GM18502 (cell line): ENCODE measurements at regions not wholly inside any gene's neighbourhood (a gene's known extent, or its start where the extent isn't known, plus 50 kb on each side); places are given as distances from the start of the nearest gene placed in this dataset.

Source experiments
- ATAC-seq: cut with Tn5 transposase; IDR thresholded peaks from one replicate; pipeline ENCODE4 v1.9.1; 2021; ENCODE audit warnings: mild to moderate bottlenecking; ENCODE audit not compliant: unreplicated experiment, poor library complexity

DNA sequence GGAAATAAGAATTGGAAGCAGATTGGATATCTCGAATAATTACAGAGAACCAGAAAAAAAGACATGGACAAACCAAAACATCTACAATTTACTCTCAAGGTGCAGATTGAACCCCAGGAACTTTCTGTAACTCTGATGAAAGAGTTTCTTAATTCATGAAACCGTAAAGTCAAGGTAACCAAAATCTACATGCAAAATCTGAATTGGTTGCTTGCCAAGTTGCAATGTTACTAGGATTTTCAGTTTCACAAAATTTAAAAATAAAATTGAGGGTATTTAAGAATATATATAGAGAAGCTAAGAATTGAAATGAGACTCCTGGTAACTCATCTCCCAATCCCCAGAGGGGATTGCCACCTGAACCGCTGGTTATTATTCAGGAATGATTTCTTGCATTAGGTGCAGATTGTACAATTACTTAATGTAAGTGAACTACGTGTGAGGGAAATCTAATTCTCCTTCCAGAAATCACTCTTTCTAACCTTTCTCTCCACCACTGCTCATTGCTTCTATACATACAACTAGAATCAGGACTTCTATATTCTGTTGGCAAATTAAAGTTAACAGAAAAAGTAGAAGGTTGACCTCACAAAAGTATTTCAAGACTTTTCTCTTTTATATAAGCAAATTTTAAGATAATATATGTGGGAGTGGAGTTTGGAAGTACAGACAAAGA lies 221.5 kb upstream of the NDST4 start:
- ATAC-seq, result peak; percentile 58

DNA sequence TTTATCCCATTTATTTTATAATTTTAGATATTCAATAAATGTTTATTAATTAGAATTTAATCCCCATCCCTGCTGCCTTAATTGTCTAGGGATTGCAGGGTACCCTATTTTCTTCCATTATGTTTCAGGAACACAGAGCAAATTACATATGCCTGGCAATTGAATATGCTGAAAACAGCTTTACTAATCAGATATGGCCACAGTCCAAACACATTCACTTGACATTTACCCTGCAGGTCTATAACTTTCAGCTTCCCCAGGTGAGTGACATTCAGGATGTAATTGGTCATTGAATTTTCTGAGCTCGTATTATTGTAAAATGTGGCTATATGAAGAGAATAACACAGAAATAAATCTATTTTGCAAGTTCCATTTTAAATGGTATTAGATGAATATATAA lies 218.7 kb upstream of the NDST4 start:
- no peak for ATAC-seq

DNA sequence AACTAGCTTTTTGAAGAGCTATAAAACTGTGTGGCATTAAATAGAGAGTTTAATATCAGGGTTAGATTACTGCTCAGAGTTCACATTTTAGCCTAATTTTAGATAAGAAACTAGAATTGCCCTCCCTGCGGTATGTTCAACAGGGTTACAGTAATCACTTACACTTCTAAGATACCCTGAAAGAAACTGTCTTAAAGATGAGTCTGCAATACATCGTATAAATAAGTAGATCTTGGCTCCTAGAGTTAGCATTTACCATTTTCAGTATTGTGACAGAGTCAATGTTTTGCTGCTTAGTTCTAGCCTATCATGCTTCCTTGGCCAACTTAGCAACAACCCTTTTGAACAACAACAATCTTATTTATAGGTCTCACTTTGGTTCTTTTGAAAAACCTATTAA lies 217.8 kb upstream of the NDST4 start:
- no peak for ATAC-seq

DNA sequence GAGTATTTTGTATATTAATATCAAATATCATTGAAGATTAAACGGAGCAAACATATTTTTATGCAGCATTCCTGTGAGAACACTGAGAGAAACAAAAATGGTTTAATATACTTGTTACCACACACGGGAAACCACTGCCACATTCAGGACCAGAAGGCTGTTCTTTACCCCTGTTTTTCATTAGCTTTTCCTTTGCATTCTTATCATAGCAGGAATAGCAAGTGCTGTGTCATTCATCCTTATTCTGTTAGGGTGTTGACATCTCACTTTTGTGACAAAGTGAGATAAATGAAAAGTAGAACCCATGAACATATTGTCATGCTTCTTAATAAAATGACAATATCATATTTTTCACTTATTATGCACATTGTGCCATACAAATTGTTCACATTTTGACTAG lies 212.4 kb upstream of the NDST4 start:
- ATAC-seq, result no peak

DNA sequence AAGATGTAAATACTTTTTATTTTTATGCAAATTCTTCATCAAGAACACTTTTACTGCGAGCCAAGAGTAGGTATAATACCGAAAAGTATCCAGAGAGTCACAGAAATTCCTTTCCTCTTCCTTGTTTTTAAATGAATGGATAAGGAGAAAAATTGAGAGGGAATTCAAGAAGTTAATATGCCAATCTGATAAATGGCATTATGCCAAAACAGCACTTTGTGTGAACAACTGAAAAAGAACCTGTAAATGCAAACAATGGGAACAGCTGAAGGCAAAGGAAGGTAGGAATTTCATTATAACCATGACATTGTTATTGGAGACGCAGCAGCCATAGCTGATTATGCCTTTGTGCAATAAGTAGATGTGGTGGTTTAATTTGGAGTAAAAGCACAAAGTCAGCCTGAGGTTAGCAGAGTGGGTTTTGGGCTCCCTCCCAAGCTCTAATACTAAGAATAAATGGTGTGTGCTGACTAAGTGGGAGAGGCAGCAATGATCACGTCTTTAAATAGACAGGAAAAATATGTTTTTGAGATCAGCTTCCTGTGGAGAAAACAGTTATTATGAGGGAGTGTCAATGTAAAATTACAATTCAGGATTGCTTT lies 209.8 kb upstream of the NDST4 start:
- no peak for ATAC-seq

DNA sequence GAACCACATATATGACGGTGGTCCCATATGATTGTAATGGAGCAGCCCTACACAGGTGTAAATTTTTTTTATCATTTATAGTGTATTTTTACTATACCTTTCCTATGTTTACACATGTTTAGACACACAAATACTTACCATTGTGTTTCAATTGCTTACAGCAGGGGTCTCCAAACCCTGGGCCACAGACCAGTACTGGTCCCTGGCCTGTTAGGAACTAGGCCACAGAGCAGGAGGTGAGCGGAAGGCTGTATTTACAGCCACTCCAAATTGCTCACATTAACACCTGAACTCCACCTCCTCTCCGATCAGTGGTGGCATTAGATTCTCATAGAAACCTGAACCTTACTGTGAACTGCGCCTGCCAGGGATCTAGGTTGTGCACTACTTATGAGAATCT lies 201.8 kb upstream of the NDST4 start:
- ATAC-seq, result no peak

DNA sequence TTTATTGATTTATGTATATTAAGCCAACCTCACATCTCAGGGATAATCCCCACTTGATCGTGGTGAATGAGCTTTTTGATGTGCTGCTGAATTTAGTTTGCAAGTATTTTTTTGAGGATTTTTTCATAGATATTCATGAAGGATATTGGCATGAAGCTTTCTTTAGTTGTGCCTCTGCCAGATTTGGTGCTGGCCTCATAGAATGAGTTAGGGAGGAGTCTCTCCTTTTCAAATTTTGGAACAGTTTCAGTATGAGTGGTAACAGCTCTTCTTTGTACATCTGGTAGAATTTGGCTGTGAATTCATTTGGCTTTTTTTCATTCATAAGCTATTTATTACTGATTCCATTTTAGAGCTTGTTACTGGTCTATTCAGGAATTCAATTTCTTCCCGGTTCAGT lies 197.2 kb upstream of the NDST4 start:
- no peak for ATAC-seq

DNA sequence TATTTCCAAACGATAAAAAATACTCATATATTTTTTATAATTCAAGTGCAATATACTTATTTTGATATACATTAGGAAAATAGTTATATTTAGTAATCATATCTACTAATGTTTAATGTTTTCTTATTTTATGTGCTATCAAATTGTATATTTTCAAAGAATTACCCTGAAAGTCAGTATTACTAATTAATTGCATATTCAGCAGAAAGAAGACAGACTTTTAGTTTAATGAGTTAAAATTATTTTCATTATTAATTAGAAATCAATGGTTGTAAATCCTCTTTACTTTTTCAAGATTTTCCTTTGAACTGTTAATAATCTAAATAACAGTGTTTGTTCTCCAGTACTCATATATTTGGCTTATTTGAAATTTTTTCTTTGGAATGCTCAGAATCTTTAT lies 181.3 kb upstream of the NDST4 start:
- no peak for ATAC-seq

DNA sequence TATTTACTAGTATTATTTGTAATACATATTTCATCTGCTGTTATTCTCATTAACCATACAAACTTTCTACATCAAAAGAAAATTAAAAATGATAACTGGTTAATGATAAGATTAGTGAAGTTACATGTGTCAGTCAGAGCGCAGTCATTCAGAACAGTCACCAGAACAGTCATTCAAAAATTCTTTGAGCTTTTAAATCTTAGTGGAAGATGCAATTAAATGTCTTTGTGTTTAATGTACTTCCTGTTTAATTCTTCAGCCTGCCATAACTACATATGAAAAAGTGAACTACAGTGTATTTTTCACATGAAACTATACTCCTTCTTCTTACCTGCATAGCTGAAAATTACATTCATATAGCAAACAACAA lies 179.7 kb upstream of the NDST4 start:
- ATAC-seq, result no peak

DNA sequence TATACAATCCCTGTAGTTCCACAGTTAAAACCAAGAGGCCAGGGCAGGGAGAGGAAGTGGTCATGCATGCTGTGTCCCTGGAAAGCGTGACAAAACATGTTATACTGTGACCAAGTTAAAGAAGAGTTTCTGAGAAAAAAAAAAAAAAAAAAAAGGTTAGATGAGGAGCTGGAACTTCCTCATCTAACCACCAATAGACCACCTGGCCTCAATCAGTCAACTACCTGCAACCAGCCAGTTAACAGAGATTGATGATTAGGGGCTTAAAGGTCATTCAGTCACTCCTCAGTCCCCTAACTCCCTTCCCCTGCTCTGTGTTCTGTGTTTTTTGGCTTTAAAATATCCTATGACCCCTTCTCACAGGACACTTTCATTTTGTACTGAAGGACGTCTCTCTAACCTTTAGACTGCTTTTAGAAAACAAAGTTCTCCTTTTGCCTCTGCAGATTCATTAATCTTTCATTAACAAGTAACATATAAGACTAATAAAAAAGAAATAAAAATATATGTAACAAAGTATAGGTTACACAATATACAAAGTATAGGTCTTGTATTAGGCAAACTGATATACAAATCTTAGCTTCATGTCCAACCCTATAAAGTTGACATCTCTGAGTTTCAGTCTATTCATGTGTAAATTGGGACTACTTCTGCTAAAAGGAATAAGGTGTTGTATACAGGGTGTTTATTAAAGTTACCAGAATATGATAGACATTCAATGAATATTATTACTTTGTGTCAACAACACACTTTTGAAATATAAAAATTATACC lies 179.1 kb upstream of the NDST4 start:
- peak; percentile 55 for ATAC-seq

DNA sequence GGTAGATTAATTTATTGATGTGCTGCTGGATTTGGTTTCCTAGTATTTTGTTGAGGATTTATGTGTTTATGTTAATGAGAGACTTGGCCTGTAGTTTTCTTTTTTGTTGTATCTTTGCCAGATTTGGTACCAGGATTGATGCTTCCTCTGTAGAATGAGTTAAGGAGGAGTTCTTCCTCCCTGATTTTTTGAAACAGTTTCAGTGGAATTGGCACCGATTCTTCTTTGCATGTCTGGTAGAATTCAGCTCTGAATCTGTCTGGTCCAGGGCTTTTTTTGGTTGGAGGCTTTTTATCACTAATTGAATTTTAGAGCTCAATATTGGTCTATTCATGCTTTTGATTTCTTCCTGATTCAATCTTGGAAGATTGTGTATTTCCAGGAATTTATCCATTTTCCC lies 174.0 kb upstream of the NDST4 start:
- no peak for ATAC-seq

DNA sequence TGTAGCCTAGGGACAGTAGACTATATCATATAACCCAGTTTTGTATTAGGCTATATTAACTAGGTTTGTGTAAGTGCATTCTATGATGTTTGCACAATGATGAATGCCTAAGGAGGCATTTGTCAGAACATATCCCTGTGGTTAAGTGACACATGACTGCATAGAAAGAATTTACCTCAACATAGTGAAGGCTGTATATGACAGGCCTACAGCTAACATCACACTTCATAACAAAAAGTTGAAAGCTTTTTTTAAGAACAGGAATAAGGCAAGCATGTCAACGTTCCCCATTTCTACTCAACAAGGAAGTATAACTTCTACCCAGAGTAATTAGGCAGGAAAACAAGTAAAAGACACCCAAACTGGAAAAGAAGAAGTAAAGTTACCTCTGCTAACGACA lies 165.9 kb upstream of the NDST4 start:
- no peak for ATAC-seq

DNA sequence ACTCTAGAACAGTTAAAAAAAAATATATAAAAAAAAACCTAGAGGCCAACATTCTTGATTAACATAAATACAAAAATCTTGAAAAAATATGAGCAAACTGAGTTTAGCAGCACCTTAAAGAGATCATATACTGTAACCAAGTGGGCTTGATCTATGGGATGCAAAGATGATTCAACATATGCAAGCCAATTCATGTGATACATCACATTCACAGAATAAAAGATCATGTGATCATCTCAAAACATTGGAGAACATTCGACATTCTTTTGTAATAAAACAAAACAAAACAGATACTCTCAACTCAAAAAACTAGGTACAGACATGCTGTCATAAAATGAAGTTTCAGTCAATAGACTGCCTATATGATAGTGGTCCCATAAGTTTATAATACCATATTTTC lies 165.4 kb upstream of the NDST4 start:
- no peak for ATAC-seq

DNA sequence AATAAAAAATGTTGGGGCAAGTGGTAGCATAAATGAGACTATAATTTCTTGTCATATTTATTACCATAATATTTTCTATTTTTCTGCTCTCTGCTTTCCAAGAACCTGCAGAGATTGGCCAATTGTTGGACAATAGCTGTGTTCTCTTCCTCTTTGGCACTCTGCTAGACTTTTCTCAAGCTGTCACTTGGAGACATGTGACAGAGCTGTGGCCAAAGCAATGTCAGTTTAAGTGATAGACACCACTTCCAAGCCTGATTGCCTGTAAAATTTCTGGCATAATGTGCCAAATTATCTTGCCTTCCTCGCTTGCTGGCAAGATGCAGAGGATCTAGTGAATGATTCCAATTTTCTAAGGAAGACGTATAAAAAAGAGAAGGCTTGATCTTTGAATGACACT lies 162.2 kb upstream of the NDST4 start:
- no peak for ATAC-seq

DNA sequence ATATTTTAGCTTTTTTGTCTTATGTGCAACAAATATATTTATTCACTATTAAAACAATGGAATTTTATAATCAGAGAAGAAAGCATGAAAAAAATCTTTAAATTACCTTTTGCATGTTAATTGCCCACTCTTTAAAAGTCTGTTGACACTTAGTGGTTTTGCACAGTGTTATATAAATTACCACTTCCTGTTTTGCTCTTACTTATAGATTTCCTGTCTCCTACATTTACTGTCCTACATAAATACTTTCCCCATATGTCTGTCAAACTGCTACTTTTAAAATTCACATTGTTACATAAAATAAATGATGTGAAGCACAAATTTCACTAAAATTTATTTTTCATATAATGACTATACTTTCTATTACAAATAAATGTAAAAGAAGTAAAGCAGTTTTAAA lies 161.1 kb upstream of the NDST4 start:
- peak; percentile 81 for ATAC-seq

DNA sequence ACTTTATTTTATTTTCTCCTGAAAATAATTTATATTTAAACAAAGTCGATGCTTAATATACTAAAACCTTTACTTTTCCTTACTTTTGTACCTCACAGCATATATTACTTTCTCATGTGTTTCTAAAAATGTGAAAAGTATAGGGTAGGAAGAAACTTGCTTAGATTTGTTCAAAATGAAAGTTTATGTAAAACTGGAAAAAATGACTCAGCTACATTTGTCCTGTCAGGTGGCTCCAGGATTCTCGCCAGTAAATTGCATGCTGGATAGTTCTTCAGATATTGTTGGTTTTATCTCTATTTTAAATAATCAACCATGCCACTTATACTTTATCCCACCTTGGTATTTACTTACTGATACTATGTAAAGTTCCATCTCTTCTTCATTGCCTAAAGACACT lies 159.2 kb upstream of the NDST4 start:
- ATAC-seq, result no peak

DNA sequence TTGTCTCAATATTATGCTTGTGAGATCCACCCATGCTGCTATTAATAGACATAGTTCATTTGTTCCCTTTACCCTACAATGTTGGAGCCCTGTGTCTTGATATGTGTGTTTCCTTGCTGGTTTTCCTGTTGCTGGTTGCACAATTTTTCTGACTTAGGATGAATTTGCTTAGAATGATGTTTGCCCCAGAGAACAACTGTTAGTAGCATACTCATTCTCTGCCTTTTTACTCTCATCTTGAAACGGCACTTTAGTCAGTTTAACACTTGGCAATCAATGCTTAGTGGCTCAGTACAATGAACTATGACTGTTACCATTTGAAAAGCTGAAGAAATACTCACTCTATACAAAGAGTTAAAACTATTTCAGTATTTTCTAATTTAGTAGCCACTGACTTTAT lies 158.8 kb upstream of the NDST4 start:
- peak; percentile 65 for ATAC-seq

DNA sequence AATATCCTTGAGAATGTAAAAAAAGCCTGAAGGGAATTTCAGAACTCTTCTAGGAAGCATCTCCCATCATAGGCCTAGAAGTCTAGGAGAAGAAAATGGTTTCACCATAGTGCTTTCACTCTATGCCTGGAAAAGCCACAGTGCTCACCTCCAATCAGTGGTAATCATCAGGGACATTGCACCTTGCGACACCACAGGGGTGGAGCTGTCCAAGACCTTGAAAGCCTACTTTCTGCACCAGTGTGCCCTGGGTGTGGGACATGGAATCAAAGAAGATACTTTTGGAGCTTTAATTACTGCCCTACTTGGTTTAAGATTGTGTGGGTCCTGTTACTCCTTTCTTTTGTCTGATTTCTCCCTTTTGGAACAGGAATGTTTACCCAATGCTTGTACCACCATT lies 146.8 kb upstream of the NDST4 start:
- ATAC-seq, result no peak

DNA sequence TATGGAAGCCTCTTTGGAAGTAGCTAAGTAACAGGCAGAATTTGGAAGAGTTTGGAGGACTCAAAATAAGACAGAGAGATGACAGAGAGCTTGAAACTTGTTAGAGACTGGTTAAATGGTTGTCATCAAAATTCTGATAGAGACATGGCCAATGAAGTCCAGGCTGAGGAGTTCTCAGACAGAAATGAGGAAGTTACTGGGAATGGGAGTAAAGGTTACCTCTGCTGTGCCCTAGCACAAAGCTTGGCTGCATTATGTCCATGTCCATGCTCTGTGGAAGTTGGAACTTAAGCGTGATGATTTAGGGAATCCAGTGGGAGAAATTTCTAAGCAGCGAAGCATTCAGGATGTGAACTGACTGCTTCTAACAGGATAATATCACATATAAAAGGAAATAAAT lies 146.2 kb upstream of the NDST4 start:
- no peak for ATAC-seq

DNA sequence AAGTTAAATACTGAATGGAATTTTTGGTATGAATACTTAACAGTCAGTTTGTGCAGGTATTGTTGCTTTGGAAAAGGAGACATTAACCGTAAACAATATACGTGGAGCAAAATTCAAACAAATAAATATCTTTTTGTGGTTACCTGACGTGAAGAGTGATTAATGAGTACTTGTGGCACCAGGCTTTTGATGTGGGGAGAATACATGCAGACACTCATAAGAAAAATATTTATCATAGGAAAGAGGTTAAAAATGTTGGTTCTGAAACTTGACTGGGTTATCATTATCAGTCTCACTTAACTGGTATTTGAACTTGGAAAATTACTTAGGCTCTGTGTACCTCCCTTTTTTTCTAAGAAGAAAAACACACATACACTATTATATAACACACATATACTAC lies 136.4 kb upstream of the NDST4 start:
- ATAC-seq, result no peak

DNA sequence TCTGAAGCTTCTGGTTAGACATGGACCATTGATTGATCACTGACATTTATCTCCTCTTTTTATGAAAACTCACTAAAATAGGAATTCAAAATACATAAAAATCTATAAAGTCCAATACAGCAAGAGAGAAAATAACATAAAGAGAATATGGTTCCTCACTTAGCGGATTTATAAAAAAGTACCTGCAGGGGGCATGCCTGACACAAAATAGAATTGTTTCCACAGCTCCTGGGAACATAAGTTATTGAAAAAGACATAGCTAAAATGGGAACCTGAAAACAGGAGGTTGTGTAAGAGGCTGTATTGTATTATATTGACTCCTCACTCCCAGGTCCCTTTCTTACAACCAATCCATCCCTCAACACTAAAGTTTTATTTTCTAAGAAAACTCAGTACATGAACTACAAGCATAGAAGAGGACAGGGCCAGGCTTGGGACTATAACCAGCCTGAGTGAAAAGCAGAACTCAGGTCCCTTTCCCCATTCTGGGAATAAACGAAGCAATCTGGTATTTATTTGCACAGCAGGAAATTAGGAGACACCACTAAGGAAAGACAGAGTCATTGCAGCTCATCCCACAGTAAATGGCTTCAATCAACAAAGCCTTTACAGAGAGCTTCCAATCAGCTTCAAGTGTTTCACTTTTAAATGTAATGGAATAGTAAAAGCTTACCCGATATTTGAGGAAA lies 121.1 kb upstream of the NDST4 start:
- ATAC-seq, result peak; percentile 64
